ENCODE measurements at regions not wholly inside any gene's neighbourhood (a gene's known extent, or its start where the extent isn't known, plus 50 kb on each side); places are given as distances from the start of the nearest gene placed in this dataset.

GRCh38 chr7:152565731-152566130 is 110.2 kb downstream of the XRCC2 start:
- TF ChIP-seq, protein P1, sequence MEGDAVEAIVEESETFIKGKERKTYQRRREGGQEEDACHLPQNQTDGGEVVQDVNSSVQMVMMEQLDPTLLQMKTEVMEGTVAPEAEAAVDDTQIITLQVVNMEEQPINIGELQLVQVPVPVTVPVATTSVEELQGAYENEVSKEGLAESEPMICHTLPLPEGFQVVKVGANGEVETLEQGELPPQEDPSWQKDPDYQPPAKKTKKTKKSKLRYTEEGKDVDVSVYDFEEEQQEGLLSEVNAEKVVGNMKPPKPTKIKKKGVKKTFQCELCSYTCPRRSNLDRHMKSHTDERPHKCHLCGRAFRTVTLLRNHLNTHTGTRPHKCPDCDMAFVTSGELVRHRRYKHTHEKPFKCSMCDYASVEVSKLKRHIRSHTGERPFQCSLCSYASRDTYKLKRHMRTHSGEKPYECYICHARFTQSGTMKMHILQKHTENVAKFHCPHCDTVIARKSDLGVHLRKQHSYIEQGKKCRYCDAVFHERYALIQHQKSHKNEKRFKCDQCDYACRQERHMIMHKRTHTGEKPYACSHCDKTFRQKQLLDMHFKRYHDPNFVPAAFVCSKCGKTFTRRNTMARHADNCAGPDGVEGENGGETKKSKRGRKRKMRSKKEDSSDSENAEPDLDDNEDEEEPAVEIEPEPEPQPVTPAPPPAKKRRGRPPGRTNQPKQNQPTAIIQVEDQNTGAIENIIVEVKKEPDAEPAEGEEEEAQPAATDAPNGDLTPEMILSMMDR (IDR thresholded peaks at IDR 0.05): no peak
- DNase-seq (ENCODE audit: low spot score) (no peak), ATAC-seq (ENCODE audit: low FRiP score) (no peak)

DNA sequence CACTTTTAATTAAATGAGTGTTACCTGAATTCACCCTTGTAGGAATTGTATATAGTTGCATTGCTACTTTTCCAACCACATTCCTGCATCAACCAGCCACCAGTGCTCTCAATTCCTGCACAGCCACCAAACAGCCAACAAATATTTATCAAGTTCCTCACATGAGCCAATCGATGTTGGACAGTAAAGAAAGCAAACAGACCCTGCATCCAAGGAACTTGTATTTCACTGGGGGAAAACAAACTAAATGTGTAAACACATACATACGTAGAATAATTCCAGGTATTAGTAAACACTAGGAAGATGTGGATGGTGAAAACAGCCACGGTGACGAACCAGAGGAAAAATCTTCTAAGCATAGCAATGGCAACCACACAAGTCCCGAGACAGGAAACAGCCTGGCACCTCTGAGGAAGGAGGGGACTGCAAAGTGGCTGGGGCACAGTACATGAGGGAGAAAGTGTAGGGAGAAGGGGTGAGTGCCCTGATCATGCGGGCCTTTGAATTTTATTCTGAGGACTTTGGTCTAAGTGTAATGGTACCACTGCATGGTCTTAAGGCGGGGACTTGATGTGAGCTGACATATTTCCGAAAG is 111.2 kb downstream of the XRCC2 start:
- no peak for ATAC-seq (ENCODE audit: low FRiP score)
- TF ChIP-seq, protein P1 (IDR thresholded peaks at IDR 0.05): no peak

DNA sequence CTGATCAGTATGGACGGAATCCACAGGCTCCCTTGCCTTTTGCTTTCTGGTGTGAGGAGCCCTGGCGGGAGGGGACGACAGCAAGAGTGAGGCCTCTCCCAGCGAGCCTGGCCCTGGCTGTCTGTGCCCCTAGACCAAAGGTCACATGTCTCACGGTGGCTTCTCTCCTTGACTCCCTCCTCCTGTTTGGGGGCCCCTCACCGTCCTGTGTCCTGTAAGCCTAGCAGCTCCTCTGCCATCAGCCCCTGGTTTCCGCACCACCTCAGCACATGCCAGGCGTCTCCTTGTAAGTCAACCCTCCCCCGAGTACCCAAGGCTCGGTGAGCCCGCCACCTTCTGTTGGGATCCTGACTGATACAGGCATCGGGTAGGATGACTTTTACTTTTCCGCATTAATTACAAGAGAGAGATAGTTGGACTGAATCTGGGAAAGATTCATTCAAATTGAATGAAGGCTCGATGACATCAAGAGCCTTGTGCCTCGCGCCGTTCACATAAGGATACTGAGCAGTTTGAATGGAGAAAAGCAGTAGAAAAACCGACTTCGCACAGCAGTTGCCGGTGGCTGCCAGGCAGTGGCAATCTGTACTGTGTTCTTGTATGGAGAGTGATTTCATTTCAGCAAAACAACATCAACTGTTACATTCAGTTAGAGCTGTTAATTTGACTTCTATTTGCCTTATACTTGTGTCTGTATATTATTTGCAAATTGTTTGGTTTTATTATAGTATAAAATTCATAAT is 119.8 kb downstream of the XRCC2 start:
- TF ChIP-seq, protein P1 (IDR thresholded peaks at IDR 0.05): no peak
- ATAC-seq (ENCODE audit: low FRiP score): no peak
- no peak for DNase-seq (ENCODE audit: low spot score)

More for the DNA sequence above, 111.2 kb downstream of the XRCC2 start:
- DNase-seq (ENCODE audit: low spot score): no peak

- DNase-seq (ENCODE audit: low spot score) (no peak), ATAC-seq (ENCODE audit: low FRiP score) (no peak)
- TF ChIP-seq, protein P1 (IDR thresholded peaks at IDR 0.05): no peak
Measured at GRCh38 chr7:152553671-152554317, 118.0 kb upstream of the KMT2C start.

- TF ChIP-seq, protein P1 (IDR thresholded peaks at IDR 0.05): no peak
- ATAC-seq (ENCODE audit: low FRiP score) (no peak), DNase-seq (ENCODE audit: low spot score) (no peak)
Measured at GRCh38 chr7:152551304-152552036, 115.7 kb upstream of the KMT2C start.

DNA sequence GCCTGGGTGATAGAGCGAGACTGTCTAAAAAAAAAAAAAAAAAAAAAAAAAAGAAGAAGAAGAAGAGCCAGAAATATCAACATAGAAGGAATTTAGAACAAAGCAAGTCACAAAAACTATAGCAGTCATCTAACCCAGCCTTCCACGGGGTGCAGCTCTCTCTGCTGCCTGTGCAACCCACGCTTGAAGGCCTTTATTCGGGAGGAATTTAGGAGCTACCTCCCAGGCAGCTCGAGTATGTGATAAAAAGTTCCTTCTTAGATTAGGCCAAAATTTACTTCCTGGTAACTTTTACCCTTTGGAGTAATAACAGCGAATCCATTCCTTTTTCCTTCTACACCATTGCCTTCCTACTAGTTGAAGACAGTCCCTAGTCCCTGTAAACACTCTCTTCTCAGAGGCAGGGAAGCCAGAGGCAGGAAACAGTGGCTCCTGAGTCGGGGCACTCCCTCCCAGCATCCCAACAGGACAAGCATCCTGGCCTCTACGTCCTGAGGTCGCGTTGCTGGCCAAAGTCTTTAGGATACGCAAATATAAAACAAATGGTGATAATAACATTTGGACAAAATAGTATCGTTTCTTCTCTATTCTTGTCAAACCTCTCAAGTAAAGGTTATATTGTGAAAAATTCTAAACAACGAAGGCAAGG is 109.3 kb upstream of the KMT2C start:
- TF ChIP-seq, protein P1 (IDR thresholded peaks at IDR 0.05): no peak
- no peak for DNase-seq (ENCODE audit: low spot score)
- no peak for ATAC-seq (ENCODE audit: low FRiP score)
